B cell (primary cell): ENCODE measurements at regions not wholly inside any gene's neighbourhood (a gene's known extent, or its start where the extent isn't known, plus 50 kb on each side); places are given as distances from the start of the nearest gene placed in this dataset.

Experiments used
- ATAC-seq: fragments of 200-7000 bp; cut with Tn5 transposase; one replicate; pipeline ENCODE4 v1.10.0; 2021; ENCODE audit warnings: low read depth, mild to moderate bottlenecking, moderate number of reproducible peaks, moderate library complexity
- CTCF ChIA-PET: fragments of 350-600 bp; sonication (Branson Sonifier 250); formaldehyde crosslinking; loops from one replicate; lab custom pipeline; 2021; ENCODE audit warnings: antibody characterized with exemption, inconsistent platforms; lab: Charles Lee
- POLR2A ChIA-PET: fragments of 350-600 bp; sonication (Branson Sonifier 250); formaldehyde crosslinking; loops from one replicate; lab custom pipeline; 2021; ENCODE audit warnings: antibody characterized with exemption; lab: Charles Lee
- DNase-seq: peaks from one replicate; pipeline ENCODE4 v3.0.0; 2013
- H2AFZ ChIP-seq: 2 replicates; pipeline ENCODE4 v1.6.1; 2012; ENCODE audit warnings: mild to moderate bottlenecking, low read depth, low read length; ENCODE audit not compliant: insufficient read depth, poor library complexity, severe bottlenecking
- H3K27ac ChIP-seq, 2 donors: 1 replicate in 1 of 2; 2 replicates in 1 of 2; pipeline ENCODE4 v1.5.1; 2012 to 2013; ENCODE audit warnings: low read length in 2 of 2, mild to moderate bottlenecking in 2 of 2, moderate library complexity in 1 of 2
- H3K27me3 ChIP-seq, 4 experiments: fragments of 200-600 bp in 1 of 4; sonication (generic) in 1 of 4; replicated peaks in 1 of 4; 1 replicate in 2 of 4; 2 replicates in 2 of 4; pipeline versions ENCODE4 v1.6.1 to v1.7.0; 2013 to 2016; ENCODE audit warnings: low read length in 3 of 4, mild to moderate bottlenecking in 2 of 4, mixed read lengths in 1 of 4, moderate library complexity in 1 of 4; ENCODE audit not compliant: insufficient read depth in 4 of 4, control insufficient read depth in 3 of 4; ENCODE audit errors: control extremely low read depth in 1 of 4
- H3K36me3 ChIP-seq, 2 experiments: replicated peaks in 1 of 2; 1 replicate in 1 of 2; 2 replicates in 1 of 2; pipeline versions ENCODE4 v1.6.1 to v1.7.1; 2013; ENCODE audit warnings: low read length in 1 of 2; ENCODE audit not compliant: insufficient read depth in 2 of 2, control insufficient read depth in 1 of 2; ENCODE audit errors: control extremely low read depth in 1 of 2, extremely low read depth in 1 of 2
- H3K4me1 ChIP-seq, 2 donors: fragments of 200-600 bp in 1 of 2; sonication (generic) in 1 of 2; 1 replicate in 1 of 2; 2 replicates in 1 of 2; pipeline versions ENCODE4 v1.5.1 to v1.6.1; 2013 to 2017; ENCODE audit warnings: low read length in 2 of 2; ENCODE audit not compliant: control insufficient read depth in 2 of 2, insufficient read depth in 2 of 2
- H3K4me2 ChIP-seq: replicated peaks from 2 replicates; pipeline ENCODE3; 2012; ENCODE audit warnings: mild to moderate bottlenecking, low read depth, low read length; ENCODE audit not compliant: poor library complexity, severe bottlenecking
- H3K4me3 ChIP-seq, 5 experiments: fragments of 200-600 bp in 1 of 5; sonication (generic) in 1 of 5; 1 replicate in 3 of 5; 2 replicates in 2 of 5; pipeline versions ENCODE4 v1.5.1 to v1.7.0; 2011 to 2016; ENCODE audit warnings: low read length in 4 of 5, mild to moderate bottlenecking in 4 of 5, low read depth in 2 of 5, control low read depth in 1 of 5, moderate library complexity in 1 of 5; ENCODE audit not compliant: insufficient read depth in 1 of 5; ENCODE audit errors: control extremely low read depth in 1 of 5, extremely low read depth in 1 of 5
- H3K79me2 ChIP-seq: fragments of 200-600 bp; sonication (generic); one replicate; pipeline ENCODE4 v1.6.0; 2016; ENCODE audit warnings: low read length; ENCODE audit not compliant: control insufficient read depth, insufficient read depth
- H3K9ac ChIP-seq: fragments of 200-600 bp; sonication (generic); 2 replicates; pipeline ENCODE4 v1.6.1; 2017; ENCODE audit warnings: mild to moderate bottlenecking, low read length, moderate library complexity
- H3K9me3 ChIP-seq, 3 donors: one replicate each; pipeline versions ENCODE4 v1.6.1 to v1.7.1; 2013; ENCODE audit warnings: low read length in 2 of 3; ENCODE audit not compliant: control insufficient read depth in 2 of 3, insufficient read depth in 1 of 3; ENCODE audit errors: control extremely low read depth in 1 of 3
- H4K20me1 ChIP-seq: 2 replicates; pipeline ENCODE4 v1.6.0; 2012; ENCODE audit warnings: mild to moderate bottlenecking, low read length; ENCODE audit not compliant: insufficient read depth, control insufficient read depth, poor library complexity, severe bottlenecking
- H3K27ac Mint-ChIP-seq: one replicate; pipeline ENCODE4 v1.8.0; 2021; ENCODE audit warnings: mixed read lengths
- H3K27me3 Mint-ChIP-seq: one replicate; pipeline ENCODE4 v1.8.0; 2021; ENCODE audit warnings: mixed read lengths
- H3K4me1 Mint-ChIP-seq: one replicate; pipeline ENCODE4 v1.8.0; 2021; ENCODE audit warnings: mixed read lengths
- H3K4me3 Mint-ChIP-seq: one replicate; pipeline ENCODE4 v1.8.0; 2021; ENCODE audit warnings: mixed read lengths
- H3K9me3 Mint-ChIP-seq: one replicate; pipeline ENCODE4 v1.8.0; 2022; ENCODE audit warnings: mixed read lengths; ENCODE audit not compliant: insufficient read depth
- CTCF ChIP-seq: fragments of 200-600 bp; IDR thresholded peaks from one replicate; pipeline ENCODE4 v1.8.0; 2022; ENCODE audit warnings: antibody characterized with exemption, mild to moderate bottlenecking
- EZH2 ChIP-seq: IDR thresholded peaks from 2 replicates; pipeline ENCODE4 v1.6.1; 2012; ENCODE audit warnings: borderline replicate concordance, low read depth, mild to moderate bottlenecking, moderate library complexity, low read length; ENCODE audit not compliant: insufficient read depth, poor library complexity, severe bottlenecking
- WGBS: methylation state at CpG from one replicate; pipeline ENCODE4 v1.1.5; 2013; ENCODE audit warnings: missing lambda C conversion rate; ENCODE audit not compliant: insufficient coverage; 5-methylcytosine and 5-hydroxymethylcytosine counted together
- intact Hi-C: fragments of 100-400 bp; cut with micrococcal nuclease; formaldehyde crosslinking; loops from one replicate; pipeline ENCODE4 v1.10.0; 2022

GRCh38 chr16:73177729-73178295 is 129.9 kb upstream of the ZFHX3 start:
- Histone ChIP-seq H3K9ac (no peak overlapping the region), H3K4me3 (no peak overlapping the region), H3K36me3 (no peaks in the 10 kb centered on the region), H3K4me1 (no peaks in the 10 kb centered on the region), H3K9me3 (no peaks in the 10 kb centered on the region), H4K20me1 (no peaks in the 10 kb centered on the region), H3K27me3 (no peaks in the 10 kb centered on the region), H3K4me2 (no peak overlapping the region), H3K27ac (no peak overlapping the region), H2AFZ (no peak overlapping the region), H3K79me2 (no peaks in the 10 kb centered on the region)
- no peak overlapping the region for H3K4me3 Mint-ChIP-seq
- ChIA-PET POLR2A (no interaction called here), CTCF (no interaction called here)
- ATAC-seq (no peak), DNase-seq (no peak)
- no peaks in the 10 kb centered on the region for H3K9me3 Mint-ChIP-seq
- H3K4me1 Mint-ChIP-seq, result no peaks in the 10 kb centered on the region
- 81% methylated on average over 6 of the region's 8 CpGs for WGBS
- H3K27me3 Mint-ChIP-seq, result no peaks in the 10 kb centered on the region
- TF ChIP-seq EZH2 (no peak), CTCF (no peak)
- H3K27ac Mint-ChIP-seq, result no peak overlapping the region
- intact Hi-C loops, result no loop called here

- no peaks in the 10 kb centered on the region for H3K9me3 Mint-ChIP-seq
- no peaks in the 10 kb centered on the region for H3K4me1 Mint-ChIP-seq
- Histone ChIP-seq H3K36me3 (no peaks in the 10 kb centered on the region), H3K27ac (no peak overlapping the region), H3K4me1 (no peaks in the 10 kb centered on the region), H3K9ac (no peak overlapping the region), H2AFZ (no peak overlapping the region), H3K9me3 (no peaks in the 10 kb centered on the region), H3K4me3 (no peak overlapping the region), H3K4me2 (no peak overlapping the region), H3K27me3 (no peaks in the 10 kb centered on the region), H3K79me2 (no peaks in the 10 kb centered on the region), H4K20me1 (no peaks in the 10 kb centered on the region)
- no CpG with 5 or more reads among the region's 2 CpGs for WGBS
- TF ChIP-seq CTCF (no peak), EZH2 (no peak)
- no peak overlapping the region for H3K27ac Mint-ChIP-seq
- POLR2A ChIA-PET, result no interaction called here
- no peaks in the 10 kb centered on the region for H3K27me3 Mint-ChIP-seq
- no peak for DNase-seq
- ATAC-seq, result no peak
- CTCF ChIA-PET, result no interaction called here
- intact Hi-C loops, result no loop called here
- H3K4me3 Mint-ChIP-seq, result no peak overlapping the region
These were observed 128.7 kb upstream of the ZFHX3 start for GRCh38 chr16:73176577-73177013.
